GM06990 (cell line): ENCODE measurements at regions not wholly inside any gene's neighbourhood (a gene's known extent, or its start where the extent isn't known, plus 50 kb on each side); places are given as distances from the start of the nearest gene placed in this dataset.
"Not testable (repeated sequence)": the region's sequence is repeated elsewhere in the genome, so short reads cannot be mapped to it uniquely, and the experiment has no call there.

Source experiments
- DNase-seq: peaks from one replicate; pipeline ENCODE4 v3.0.0-alpha.2; 2011; ENCODE audit not compliant: insufficient read length; ENCODE audit errors: extremely low read depth
- H3K27me3 ChIP-seq: replicated peaks from 2 replicates; pipeline ENCODE4 v1.6.0; 2011; ENCODE audit warnings: low read length; ENCODE audit not compliant: control insufficient read depth, insufficient read depth
- H3K36me3 ChIP-seq: 2 replicates; pipeline ENCODE4 v1.5.1; 2011; ENCODE audit warnings: low read length; ENCODE audit not compliant: control insufficient read depth, insufficient read depth
- H3K4me3 ChIP-seq: replicated peaks from 2 replicates; pipeline ENCODE4 v1.5.1; 2011; ENCODE audit warnings: low read depth, mild to moderate bottlenecking, control low read depth, low read length
- TF ChIP-seq, protein P1 (sequence below): IDR thresholded peaks from 2 replicates; pipeline ENCODE4 v1.5.1; 2011; ENCODE audit warnings: low read length, control low read depth, mild to moderate bottlenecking, inconsistent platforms; ENCODE audit not compliant: insufficient read depth, poor library complexity, severe bottlenecking

GRCh38 chr14:105891221-105891602 lies 364.8 kb downstream of the TMEM121 start:
- no peaks in the 10 kb centered on the region for H3K27me3 ChIP-seq
- TF ChIP-seq, protein P1, sequence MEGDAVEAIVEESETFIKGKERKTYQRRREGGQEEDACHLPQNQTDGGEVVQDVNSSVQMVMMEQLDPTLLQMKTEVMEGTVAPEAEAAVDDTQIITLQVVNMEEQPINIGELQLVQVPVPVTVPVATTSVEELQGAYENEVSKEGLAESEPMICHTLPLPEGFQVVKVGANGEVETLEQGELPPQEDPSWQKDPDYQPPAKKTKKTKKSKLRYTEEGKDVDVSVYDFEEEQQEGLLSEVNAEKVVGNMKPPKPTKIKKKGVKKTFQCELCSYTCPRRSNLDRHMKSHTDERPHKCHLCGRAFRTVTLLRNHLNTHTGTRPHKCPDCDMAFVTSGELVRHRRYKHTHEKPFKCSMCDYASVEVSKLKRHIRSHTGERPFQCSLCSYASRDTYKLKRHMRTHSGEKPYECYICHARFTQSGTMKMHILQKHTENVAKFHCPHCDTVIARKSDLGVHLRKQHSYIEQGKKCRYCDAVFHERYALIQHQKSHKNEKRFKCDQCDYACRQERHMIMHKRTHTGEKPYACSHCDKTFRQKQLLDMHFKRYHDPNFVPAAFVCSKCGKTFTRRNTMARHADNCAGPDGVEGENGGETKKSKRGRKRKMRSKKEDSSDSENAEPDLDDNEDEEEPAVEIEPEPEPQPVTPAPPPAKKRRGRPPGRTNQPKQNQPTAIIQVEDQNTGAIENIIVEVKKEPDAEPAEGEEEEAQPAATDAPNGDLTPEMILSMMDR = no peak
- DNase-seq = no peak

DNA sequence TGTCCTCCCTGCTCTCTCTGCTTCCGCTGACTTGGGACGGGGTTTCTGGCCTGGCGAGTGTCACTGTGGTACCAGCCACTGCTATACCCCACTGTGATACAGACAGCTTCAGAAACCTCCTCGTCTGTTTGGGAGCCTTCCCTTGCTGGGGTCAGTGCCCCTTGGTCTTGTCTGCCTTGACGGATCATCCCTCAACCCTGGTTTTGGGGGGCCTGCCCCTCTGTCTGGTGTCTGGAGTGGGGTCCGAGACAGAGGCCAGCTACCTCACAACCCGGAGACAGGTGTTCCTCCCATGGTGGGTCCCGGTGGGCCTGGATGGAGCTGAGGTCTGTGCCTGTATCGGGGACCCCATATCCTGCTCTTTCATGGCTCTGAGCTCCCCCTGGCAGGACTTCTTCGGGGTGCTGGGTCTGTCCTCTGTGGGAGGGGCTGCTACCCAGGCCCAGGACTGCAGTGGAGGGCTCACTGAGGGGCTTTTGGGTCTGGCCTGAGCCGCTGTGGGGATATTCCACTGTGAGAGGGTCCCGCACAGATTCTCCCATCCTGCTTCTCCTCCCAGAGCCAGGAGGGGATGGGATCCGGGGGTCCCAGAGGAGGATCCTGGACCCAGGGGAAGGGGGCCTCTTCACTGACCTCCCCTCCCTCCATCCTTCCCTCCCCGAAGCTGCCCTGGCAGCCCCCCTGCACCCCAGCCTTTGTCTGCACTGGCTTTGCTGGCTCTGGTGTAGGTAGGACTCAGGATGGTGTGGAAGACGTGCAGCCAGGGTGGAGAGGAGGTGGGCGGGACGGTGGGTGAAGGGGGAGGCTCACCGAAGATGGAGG lies 365.5 kb downstream of the TMEM121 start:
- no peaks in the 10 kb centered on the region for H3K36me3 ChIP-seq
- TF ChIP-seq, protein P1 = no peak
- no peak overlapping the region for H3K4me3 ChIP-seq
- no peaks in the 10 kb centered on the region for H3K27me3 ChIP-seq
- no peak for DNase-seq

More at GRCh38 chr14:105891221-105891602, 364.8 kb downstream of the TMEM121 start:
- Histone ChIP-seq H3K4me3 (no peak overlapping the region), H3K36me3 (no peaks in the 10 kb centered on the region)

- not testable (repeated sequence) for H3K36me3 ChIP-seq, H3K27me3 ChIP-seq, H3K4me3 ChIP-seq, DNase-seq
Observed at GRCh38 chr14:105892453-105893441, 366.4 kb downstream of the TMEM121 start.

DNA sequence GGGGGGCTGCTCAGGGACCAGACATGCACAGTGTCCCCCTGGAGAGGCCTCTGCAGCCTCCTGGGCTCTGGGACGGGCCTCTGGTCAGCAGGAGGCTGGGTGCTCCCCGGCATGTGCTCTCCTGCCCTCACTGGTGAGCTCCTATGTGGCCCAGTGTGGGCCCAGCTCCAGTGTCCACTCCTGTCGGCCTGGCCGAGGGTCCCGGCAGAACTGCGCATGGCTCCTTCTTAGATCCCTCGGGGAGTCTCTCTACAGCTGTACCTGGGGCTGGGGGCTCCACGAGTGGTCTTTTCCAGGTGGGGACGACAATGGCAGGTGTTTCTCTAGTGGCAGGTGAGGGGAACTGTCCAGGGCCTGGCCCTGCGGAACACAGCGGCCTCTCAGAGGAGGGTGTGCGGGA lies 367.3 kb downstream of the TMEM121 start:
- H3K4me3 ChIP-seq, H3K36me3 ChIP-seq, H3K27me3 ChIP-seq, DNase-seq: not testable (repeated sequence)

GRCh38 chr14:105894125-105894977 lies 368.0 kb downstream of the TMEM121 start:
- TF ChIP-seq, protein P1 = no peak
- no peak overlapping the region for H3K4me3 ChIP-seq
- no peaks in the 10 kb centered on the region for H3K36me3 ChIP-seq
- no peak for DNase-seq
- H3K27me3 ChIP-seq = no peaks in the 10 kb centered on the region
